ENCODE measurements at regions not wholly inside any gene's neighbourhood (a gene's known extent, or its start where the extent isn't known, plus 50 kb on each side); places are given as distances from the start of the nearest gene placed in this dataset.

GRCh38 chr1:232529747-232530146 lies 100.2 kb downstream of the SIPA1L2 start:
- DNase-seq (no peak), ATAC-seq (ENCODE audit: poor library complexity) (no peak)
- intact Hi-C loops (cut with DNase I, micrococcal nuclease), result no loop called here
- Mint-ChIP-seq H3K27me3 (no peaks in the 10 kb centered on the region), H3K27ac (no peak overlapping the region), H3K36me3 (ENCODE audit: low read depth) (no peaks in the 10 kb centered on the region), H3K4me1 (ENCODE audit: low read depth) (peaks cover 13% of the 10 kb centered on the region), H3K4me3 (no peak overlapping the region), H3K9me3 (no peaks in the 10 kb centered on the region)
- no peak overlapping the region for H3K27ac ChIP-seq (ENCODE audit: low read depth in 1 of 2, low read length in 2 of 2)
- H3K9me3 ChIP-seq (ENCODE audit: control insufficient read depth in 1 of 2, insufficient read depth in 1 of 2, low read length in 2 of 2), result no peaks in the 10 kb centered on the region
- ChIA-PET POLR2A (no interaction called here), CTCF (no interaction called here)
- peaks cover 20% of the 10 kb centered on the region for H3K4me1 ChIP-seq (ENCODE audit: insufficient read depth, low read length)
- H3K4me3 ChIP-seq (ENCODE audit: low read length), result no peak overlapping the region
- H3K36me3 ChIP-seq (ENCODE audit: insufficient read depth, low read length), result no peaks in the 10 kb centered on the region
- no peaks in the 10 kb centered on the region for H3K27me3 ChIP-seq (ENCODE audit: control insufficient read depth in 1 of 2, insufficient read depth in 2 of 2, low read length in 2 of 2)
- TF ChIP-seq, protein P1, sequence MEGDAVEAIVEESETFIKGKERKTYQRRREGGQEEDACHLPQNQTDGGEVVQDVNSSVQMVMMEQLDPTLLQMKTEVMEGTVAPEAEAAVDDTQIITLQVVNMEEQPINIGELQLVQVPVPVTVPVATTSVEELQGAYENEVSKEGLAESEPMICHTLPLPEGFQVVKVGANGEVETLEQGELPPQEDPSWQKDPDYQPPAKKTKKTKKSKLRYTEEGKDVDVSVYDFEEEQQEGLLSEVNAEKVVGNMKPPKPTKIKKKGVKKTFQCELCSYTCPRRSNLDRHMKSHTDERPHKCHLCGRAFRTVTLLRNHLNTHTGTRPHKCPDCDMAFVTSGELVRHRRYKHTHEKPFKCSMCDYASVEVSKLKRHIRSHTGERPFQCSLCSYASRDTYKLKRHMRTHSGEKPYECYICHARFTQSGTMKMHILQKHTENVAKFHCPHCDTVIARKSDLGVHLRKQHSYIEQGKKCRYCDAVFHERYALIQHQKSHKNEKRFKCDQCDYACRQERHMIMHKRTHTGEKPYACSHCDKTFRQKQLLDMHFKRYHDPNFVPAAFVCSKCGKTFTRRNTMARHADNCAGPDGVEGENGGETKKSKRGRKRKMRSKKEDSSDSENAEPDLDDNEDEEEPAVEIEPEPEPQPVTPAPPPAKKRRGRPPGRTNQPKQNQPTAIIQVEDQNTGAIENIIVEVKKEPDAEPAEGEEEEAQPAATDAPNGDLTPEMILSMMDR (IDR thresholded peaks at IDR 0.05), result no peak

DNA sequence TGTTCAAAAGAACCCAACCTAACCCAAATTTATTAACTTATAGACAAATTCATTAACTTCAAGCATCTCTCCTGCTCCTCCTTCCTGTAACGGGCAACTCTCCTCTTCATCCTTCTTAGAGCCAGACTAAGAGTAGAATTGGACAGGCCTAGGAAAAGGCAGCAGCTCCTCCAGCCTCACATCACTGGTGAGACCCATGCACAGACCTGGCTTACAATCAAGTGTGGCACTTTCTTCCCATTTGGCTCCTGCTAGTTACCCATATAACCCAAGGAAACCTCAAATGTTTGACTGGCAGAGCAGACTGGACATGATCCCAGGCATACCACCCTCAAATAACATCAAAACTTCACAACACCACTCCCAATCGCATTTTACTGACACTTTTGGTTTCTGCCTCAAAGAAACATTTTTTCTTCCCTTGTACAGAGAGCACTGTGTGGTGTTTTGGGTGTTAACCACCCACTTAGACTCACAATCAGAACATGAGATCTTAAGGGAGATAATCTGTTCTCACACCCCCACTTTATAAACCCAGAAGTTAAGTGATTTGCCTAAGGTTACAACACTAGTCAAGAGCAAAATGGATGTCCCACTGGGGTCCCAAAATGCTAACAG lies 101.4 kb downstream of the SIPA1L2 start:
- Mint-ChIP-seq H3K4me3 (no peak overlapping the region), H3K4me1 (ENCODE audit: low read depth) (peaks cover 13% of the 10 kb centered on the region), H3K27ac (peak overlapping the region; percentile 45)

GRCh38 chr1:232524056-232524455 lies 105.9 kb downstream of the SIPA1L2 start:
- intact Hi-C loops (cut with DNase I, micrococcal nuclease), result no loop called here
- H3K4me1 ChIP-seq (ENCODE audit: insufficient read depth, low read length), result peaks cover 12% of the 10 kb centered on the region
- Mint-ChIP-seq H3K27ac (no peak overlapping the region), H3K36me3 (ENCODE audit: low read depth) (no peaks in the 10 kb centered on the region), H3K9me3 (no peaks in the 10 kb centered on the region), H3K4me1 (ENCODE audit: low read depth) (peaks cover 10% of the 10 kb centered on the region), H3K27me3 (no peaks in the 10 kb centered on the region), H3K4me3 (no peak overlapping the region)
- no peak overlapping the region for H3K27ac ChIP-seq (ENCODE audit: low read depth in 1 of 2, low read length in 2 of 2)
- H3K27me3 ChIP-seq (ENCODE audit: control insufficient read depth in 1 of 2, insufficient read depth in 2 of 2, low read length in 2 of 2), result no peaks in the 10 kb centered on the region
- TF ChIP-seq, protein P1 (IDR thresholded peaks at IDR 0.05), result no peak
- no peak for ATAC-seq (ENCODE audit: poor library complexity)
- ChIA-PET CTCF (no interaction called here), POLR2A (no interaction called here)
- no peaks in the 10 kb centered on the region for H3K36me3 ChIP-seq (ENCODE audit: insufficient read depth, low read length)
- no peak overlapping the region for H3K4me3 ChIP-seq (ENCODE audit: low read length)
- no peaks in the 10 kb centered on the region for H3K9me3 ChIP-seq (ENCODE audit: control insufficient read depth in 1 of 2, insufficient read depth in 1 of 2, low read length in 2 of 2)
- no peak for DNase-seq

More for the DNA sequence above, 101.4 kb downstream of the SIPA1L2 start:
- TF ChIP-seq, protein P1 (IDR thresholded peaks at IDR 0.05), result no peak
- Histone ChIP-seq H3K4me1 (ENCODE audit: insufficient read depth, low read length) (peaks cover 20% of the 10 kb centered on the region), H3K9me3 (ENCODE audit: control insufficient read depth in 1 of 2, insufficient read depth in 1 of 2, low read length in 2 of 2) (no peaks in the 10 kb centered on the region), H3K27me3 (ENCODE audit: control insufficient read depth in 1 of 2, insufficient read depth in 2 of 2, low read length in 2 of 2) (no peaks in the 10 kb centered on the region), H3K36me3 (ENCODE audit: insufficient read depth, low read length) (no peaks in the 10 kb centered on the region), H3K4me3 (ENCODE audit: low read length) (no peak overlapping the region), H3K27ac (ENCODE audit: low read depth in 1 of 2, low read length in 2 of 2) (peak overlapping the region in 1 of 2 donors; percentile 37)
- DNase-seq (peak in 3 of 14 experiments; percentile 22 to 66 (median 29)), ATAC-seq (ENCODE audit: poor library complexity) (no peak)
- ChIA-PET CTCF (no interaction called here), POLR2A (no interaction called here)
- Mint-ChIP-seq H3K9me3 (no peaks in the 10 kb centered on the region), H3K27me3 (no peaks in the 10 kb centered on the region), H3K36me3 (ENCODE audit: low read depth) (no peaks in the 10 kb centered on the region)
- intact Hi-C loops (cut with DNase I, micrococcal nuclease), result no loop called here
